ENCODE measurements at regions not wholly inside any gene's neighbourhood (a gene's known extent, or its start where the extent isn't known, plus 50 kb on each side); places are given as distances from the start of the nearest gene placed in this dataset.

DNA sequence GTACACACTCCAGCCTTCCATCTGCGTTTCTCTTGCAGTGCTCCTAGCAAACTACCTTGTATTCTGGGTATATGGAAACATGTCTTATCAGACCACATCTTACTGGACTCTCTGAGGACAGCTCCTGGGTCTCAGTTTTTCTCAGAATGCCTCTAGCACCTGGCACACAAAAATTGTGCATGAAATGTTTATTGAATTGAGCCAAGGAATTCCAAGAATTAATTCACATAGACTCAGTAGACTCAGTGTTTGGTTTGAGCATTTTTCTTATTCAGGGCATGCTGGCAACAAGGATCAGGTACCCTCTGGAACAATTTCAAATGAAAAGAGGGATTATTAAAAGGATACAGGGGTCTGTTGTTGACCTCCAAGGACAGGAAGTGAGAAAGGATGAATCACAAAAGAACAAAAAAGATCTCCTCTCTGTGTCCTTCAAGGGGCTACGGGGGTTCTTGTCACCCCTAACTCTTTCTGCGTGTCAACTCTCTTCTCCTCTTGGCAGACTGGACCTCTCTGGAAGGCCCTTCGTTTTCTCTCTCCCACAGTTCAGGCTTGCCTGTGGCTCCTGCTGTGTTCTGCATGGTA lies 270.0 kb upstream of the HES1 start:
- TF ChIP-seq, protein P1, sequence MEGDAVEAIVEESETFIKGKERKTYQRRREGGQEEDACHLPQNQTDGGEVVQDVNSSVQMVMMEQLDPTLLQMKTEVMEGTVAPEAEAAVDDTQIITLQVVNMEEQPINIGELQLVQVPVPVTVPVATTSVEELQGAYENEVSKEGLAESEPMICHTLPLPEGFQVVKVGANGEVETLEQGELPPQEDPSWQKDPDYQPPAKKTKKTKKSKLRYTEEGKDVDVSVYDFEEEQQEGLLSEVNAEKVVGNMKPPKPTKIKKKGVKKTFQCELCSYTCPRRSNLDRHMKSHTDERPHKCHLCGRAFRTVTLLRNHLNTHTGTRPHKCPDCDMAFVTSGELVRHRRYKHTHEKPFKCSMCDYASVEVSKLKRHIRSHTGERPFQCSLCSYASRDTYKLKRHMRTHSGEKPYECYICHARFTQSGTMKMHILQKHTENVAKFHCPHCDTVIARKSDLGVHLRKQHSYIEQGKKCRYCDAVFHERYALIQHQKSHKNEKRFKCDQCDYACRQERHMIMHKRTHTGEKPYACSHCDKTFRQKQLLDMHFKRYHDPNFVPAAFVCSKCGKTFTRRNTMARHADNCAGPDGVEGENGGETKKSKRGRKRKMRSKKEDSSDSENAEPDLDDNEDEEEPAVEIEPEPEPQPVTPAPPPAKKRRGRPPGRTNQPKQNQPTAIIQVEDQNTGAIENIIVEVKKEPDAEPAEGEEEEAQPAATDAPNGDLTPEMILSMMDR (IDR thresholded peaks at IDR 0.05), result no peak
- no peak for TF ChIP-seq EP300 (IDR thresholded peaks at IDR 0.05)
- TF ChIP-seq POLR2A (IDR thresholded peaks at IDR 0.05), result no peak
